ENCODE measurements at regions not wholly inside any gene's neighbourhood (a gene's known extent, or its start where the extent isn't known, plus 50 kb on each side); places are given as distances from the start of the nearest gene placed in this dataset.

- no peak for DNase-seq
- no peak overlapping the region for H2AFZ ChIP-seq (ENCODE audit: low read length)
- no TSS peak for BruUV-seq (replicated peaks)
- intact Hi-C loops (cut with micrococcal nuclease) = no loop called here
- CTCF ChIA-PET = no interaction called here
- no peaks in the 10 kb centered on the region for H3F3A ChIP-seq (ENCODE audit: low read length, unreplicated experiment)
- H3K9me2 ChIP-seq (replicated peaks; ENCODE audit: low read length) = no peaks in the 10 kb centered on the region
- no peaks in the 10 kb centered on the region for H3K9me3 ChIP-seq (ENCODE audit: low read length)
- no peaks in the 10 kb centered on the region for H3K79me2 ChIP-seq (ENCODE audit: low read length)
- H3K4me3 ChIP-seq (ENCODE audit: low read length) = no peak overlapping the region
- no peaks in the 10 kb centered on the region for H3K27me3 ChIP-seq (ENCODE audit: low read length)
- POLR2A ChIA-PET (ENCODE audit: unreplicated experiment) = no interaction called here
- no peak overlapping the region for H3K9ac ChIP-seq (ENCODE audit: low read length)
- H4K20me1 ChIP-seq (ENCODE audit: low read length) = no peaks in the 10 kb centered on the region
- TF ChIP-seq EZH2phosphoT487 (IDR thresholded peaks at IDR 0.05; ENCODE audit: borderline replicate concordance, low read length) (no peak), CTCF (conservative IDR thresholded peaks at IDR 0.05; ENCODE audit: low read depth, low read length) (no peak), EZH2 (IDR thresholded peaks at IDR 0.05; ENCODE audit: low read length, unreplicated experiment) (no peak)
- peaks cover 4% of the 10 kb centered on the region for H3K4me1 ChIP-seq (ENCODE audit: insufficient read depth, low read length)
- no peaks in the 10 kb centered on the region for H3K36me3 ChIP-seq (ENCODE audit: low read depth, low read length)
- no peak overlapping the region for H3K27ac ChIP-seq (ENCODE audit: low read length)
- H3K4me2 ChIP-seq (ENCODE audit: low read length) = no peak overlapping the region
- ATAC-seq = no peak
Measured at GRCh38 chr13:106089261-106089980, 446.0 kb downstream of the EFNB2 start.

DNA sequence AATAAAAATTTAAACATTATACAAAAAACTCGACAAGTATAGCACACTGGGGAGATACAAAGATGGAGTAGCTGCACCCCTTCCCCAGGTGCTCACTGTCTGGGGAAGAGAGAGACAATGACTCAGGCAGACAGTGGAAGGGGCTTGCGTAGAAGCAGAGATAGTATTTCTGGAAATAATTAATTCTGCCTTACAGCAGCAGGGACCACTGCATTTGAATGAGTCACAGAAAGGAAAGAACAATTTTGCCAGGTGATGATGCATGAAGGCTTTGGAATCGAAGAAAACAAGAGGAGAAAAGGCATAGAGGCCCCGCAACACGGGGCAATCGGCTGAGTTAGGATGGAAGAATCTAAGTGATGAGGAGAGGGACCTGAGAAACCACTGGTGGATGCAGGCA is 447.4 kb downstream of the EFNB2 start:
- TF ChIP-seq CTCF (conservative IDR thresholded peaks at IDR 0.05; ENCODE audit: low read depth, low read length) (no peak), EZH2 (IDR thresholded peaks at IDR 0.05; ENCODE audit: low read length, unreplicated experiment) (no peak)
- no peaks in the 10 kb centered on the region for H3F3A ChIP-seq (ENCODE audit: low read length, unreplicated experiment)
- intact Hi-C loops (cut with micrococcal nuclease) = no loop called here
- no peaks in the 10 kb centered on the region for H4K20me1 ChIP-seq (ENCODE audit: low read length)
- no peaks in the 10 kb centered on the region for H3K27me3 ChIP-seq (ENCODE audit: low read length)
- peaks cover 10% of the 10 kb centered on the region for H3K4me1 ChIP-seq (ENCODE audit: insufficient read depth, low read length)
- ChIA-PET POLR2A (ENCODE audit: unreplicated experiment) (no interaction called here), CTCF (no interaction called here)
- H3K9me3 ChIP-seq (ENCODE audit: low read length) = no peaks in the 10 kb centered on the region
- ATAC-seq = no peak
- H3K36me3 ChIP-seq (ENCODE audit: low read depth, low read length) = no peaks in the 10 kb centered on the region
- H3K27ac ChIP-seq (ENCODE audit: low read length) = no peak overlapping the region
- no peaks in the 10 kb centered on the region for H3K9me2 ChIP-seq (replicated peaks; ENCODE audit: low read length)
- no peak overlapping the region for H3K4me2 ChIP-seq (ENCODE audit: low read length)
- no peak for DNase-seq
- no peak overlapping the region for H2AFZ ChIP-seq (ENCODE audit: low read length)
- H3K4me3 ChIP-seq (ENCODE audit: low read length) = no peak overlapping the region
- no peak overlapping the region for H3K9ac ChIP-seq (ENCODE audit: low read length)
- no TSS peak for BruUV-seq (replicated peaks)
- no peaks in the 10 kb centered on the region for H3K79me2 ChIP-seq (ENCODE audit: low read length)

DNA sequence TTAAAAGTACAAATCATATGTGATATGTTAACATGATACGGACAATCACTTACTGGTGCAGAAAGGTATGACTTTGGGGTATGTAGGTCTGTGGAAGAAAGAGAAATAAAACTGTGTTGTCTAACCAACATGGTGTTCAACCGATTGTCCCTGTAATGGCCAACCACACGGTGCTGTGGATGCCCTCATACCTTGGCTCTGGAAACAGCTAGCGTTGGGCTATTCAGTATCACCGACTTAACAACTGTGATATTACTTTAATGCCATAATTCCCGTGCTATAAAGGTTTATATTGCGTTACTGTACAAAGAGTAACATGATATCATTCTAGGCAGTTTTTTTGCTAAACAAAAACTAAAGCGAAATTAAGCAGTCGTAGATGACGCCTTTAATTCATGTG is 448.3 kb downstream of the EFNB2 start:
- H3K79me2 ChIP-seq (ENCODE audit: low read length) = no peaks in the 10 kb centered on the region
- POLR2A ChIA-PET (ENCODE audit: unreplicated experiment) = no interaction called here
- intact Hi-C loops (cut with micrococcal nuclease) = no loop called here
- no peaks in the 10 kb centered on the region for H4K20me1 ChIP-seq (ENCODE audit: low read length)
- no peaks in the 10 kb centered on the region for H3K9me3 ChIP-seq (ENCODE audit: low read length)
- ATAC-seq = no peak
- H3K36me3 ChIP-seq (ENCODE audit: low read depth, low read length) = no peaks in the 10 kb centered on the region
- TF ChIP-seq EZH2 (IDR thresholded peaks at IDR 0.05; ENCODE audit: low read length, unreplicated experiment) = no peak
- TF ChIP-seq EZH2phosphoT487 (IDR thresholded peaks at IDR 0.05; ENCODE audit: borderline replicate concordance, low read length) = no peak
- no peak for TF ChIP-seq CTCF (conservative IDR thresholded peaks at IDR 0.05; ENCODE audit: low read depth, low read length)
- no peak for DNase-seq
- no peak overlapping the region for H2AFZ ChIP-seq (ENCODE audit: low read length)
- no peak overlapping the region for H3K27ac ChIP-seq (ENCODE audit: low read length)
- peaks cover 10% of the 10 kb centered on the region for H3K4me1 ChIP-seq (ENCODE audit: insufficient read depth, low read length)
- BruUV-seq (replicated peaks) = no TSS peak
- no peaks in the 10 kb centered on the region for H3F3A ChIP-seq (ENCODE audit: low read length, unreplicated experiment)
- no peaks in the 10 kb centered on the region for H3K27me3 ChIP-seq (ENCODE audit: low read length)
- no peak overlapping the region for H3K9ac ChIP-seq (ENCODE audit: low read length)
- no peaks in the 10 kb centered on the region for H3K9me2 ChIP-seq (replicated peaks; ENCODE audit: low read length)
- no peak overlapping the region for H3K4me3 ChIP-seq (ENCODE audit: low read length)
- H3K4me2 ChIP-seq (ENCODE audit: low read length) = no peak overlapping the region
- CTCF ChIA-PET = no interaction called here
